Liver (tissue), 8 donors: ENCODE measurements at regions not wholly inside any gene's neighbourhood (a gene's known extent, or its start where the extent isn't known, plus 50 kb on each side); places are given as distances from the start of the nearest gene placed in this dataset.

Experiments used
- DNase-seq: peaks from one replicate; pipeline ENCODE4 v3.0.0-alpha.2; 2017; ENCODE audit warnings: low spot score
- H3K27ac ChIP-seq, 2 donors: one replicate each; pipeline ENCODE4 v1.7.0; 2013; ENCODE audit warnings: inconsistent platforms in 2 of 2, low read length in 2 of 2, control low read depth in 1 of 2, low read depth in 1 of 2, mild to moderate bottlenecking in 1 of 2
- H3K27me3 ChIP-seq, 4 donors: one replicate each; pipeline versions ENCODE4 v1.6.1 to v1.7.0; 2013; ENCODE audit warnings: low read length in 3 of 4, inconsistent platforms in 1 of 4, mild to moderate bottlenecking in 1 of 4, moderate library complexity in 1 of 4; ENCODE audit not compliant: control insufficient read depth in 4 of 4, insufficient read depth in 4 of 4
- H3K36me3 ChIP-seq, 4 donors: one replicate each; pipeline versions ENCODE4 v1.6.1 to v1.7.0; 2013; ENCODE audit warnings: low read length in 3 of 4, mild to moderate bottlenecking in 3 of 4, low read depth in 1 of 4, moderate library complexity in 1 of 4; ENCODE audit not compliant: control insufficient read depth in 4 of 4, insufficient read depth in 3 of 4
- H3K4me1 ChIP-seq, 4 donors: one replicate each; pipeline versions ENCODE4 v1.6.1 to v1.7.0; 2013; ENCODE audit warnings: low read length in 3 of 4, mild to moderate bottlenecking in 3 of 4, moderate library complexity in 1 of 4; ENCODE audit not compliant: control insufficient read depth in 4 of 4, insufficient read depth in 4 of 4
- H3K4me3 ChIP-seq, 3 donors: one replicate each; pipeline versions ENCODE4 v1.6.1 to v1.7.0; 2013; ENCODE audit warnings: low read length in 3 of 3, control low read depth in 1 of 3, low read depth in 1 of 3, mild to moderate bottlenecking in 1 of 3
- H3K9ac ChIP-seq, 2 donors: one replicate each; pipeline ENCODE4 v1.7.0; 2013; ENCODE audit warnings: low read length in 2 of 2, mild to moderate bottlenecking in 2 of 2, moderate library complexity in 2 of 2, control low read depth in 1 of 2, low read depth in 1 of 2
- H3K9me3 ChIP-seq, 4 donors: one replicate each; pipeline versions ENCODE4 v1.6.1 to v1.7.0; 2013; ENCODE audit warnings: low read length in 3 of 4; ENCODE audit not compliant: control insufficient read depth in 4 of 4
- ATF3 ChIP-seq: IDR thresholded peaks from 2 replicates; pipeline ENCODE4 v1.6.1; 2016; ENCODE audit warnings: antibody characterized with exemption
- EGR1 ChIP-seq, 2 donors: IDR thresholded peaks; 2 replicates each; pipeline ENCODE4 v1.6.1; 2016 to 2018; ENCODE audit warnings: antibody characterized with exemption in 2 of 2, low read depth in 2 of 2
- FOXA1 ChIP-seq: IDR thresholded peaks from 2 replicates; pipeline ENCODE4 v1.6.1; 2016; ENCODE audit warnings: antibody characterized with exemption
- FOXA2 ChIP-seq: IDR thresholded peaks from 2 replicates; pipeline ENCODE4 v1.6.1; 2016; ENCODE audit warnings: antibody characterized with exemption
- GABPA ChIP-seq, 2 donors: IDR thresholded peaks in 1 of 2; conservative IDR thresholded peaks in 1 of 2; 2 replicates each; pipeline ENCODE4 v1.6.1; 2016; ENCODE audit warnings: antibody characterized with exemption in 2 of 2, mild to moderate bottlenecking in 1 of 2, moderate library complexity in 1 of 2
- HNF4A ChIP-seq, 2 donors: conservative IDR thresholded peaks; 2 replicates each; pipeline ENCODE4 v1.6.1; 2016; ENCODE audit warnings: antibody characterized with exemption in 2 of 2, mild to moderate bottlenecking in 2 of 2
- HNF4G ChIP-seq: IDR thresholded peaks from 2 replicates; pipeline ENCODE4 v1.6.1; 2016; ENCODE audit warnings: antibody characterized with exemption
- JUND ChIP-seq, 2 donors: IDR thresholded peaks; 2 replicates each; pipeline ENCODE4 v1.6.1; 2016; ENCODE audit warnings: antibody characterized with exemption in 2 of 2
- NR2F2 ChIP-seq: IDR thresholded peaks from 2 replicates; pipeline ENCODE4 v1.6.1; 2016; ENCODE audit warnings: antibody characterized with exemption
- RAD21 ChIP-seq, 2 donors: IDR thresholded peaks; 2 replicates each; pipeline ENCODE4 v1.6.1; 2016; ENCODE audit warnings: antibody characterized with exemption in 2 of 2, mild to moderate bottlenecking in 2 of 2
- RXRA ChIP-seq, 2 donors: IDR thresholded peaks; 2 replicates each; pipeline ENCODE4 v1.6.1; 2017 to 2018; ENCODE audit warnings: antibody characterized with exemption in 2 of 2, mild to moderate bottlenecking in 1 of 2
- SP1 ChIP-seq: IDR thresholded peaks from 2 replicates; pipeline ENCODE4 v1.6.1; 2018; ENCODE audit warnings: antibody characterized with exemption, mild to moderate bottlenecking
- TAF1 ChIP-seq: conservative IDR thresholded peaks from 2 replicates; pipeline ENCODE4 v1.6.1; 2016; ENCODE audit warnings: antibody characterized with exemption, mild to moderate bottlenecking
- YY1 ChIP-seq: IDR thresholded peaks from 2 replicates; pipeline ENCODE4 v1.6.1; 2016; ENCODE audit warnings: antibody characterized with exemption, mild to moderate bottlenecking
- WGBS: extraction: QIAGEN DNeasy Blood & Tissue Kit; methylation state at CpG from one replicate; pipeline ENCODE4 v1.1.7; 2013; 5-methylcytosine and 5-hydroxymethylcytosine counted together
- TF ChIP-seq, protein P1 (sequence below): IDR thresholded peaks from 2 replicates; pipeline ENCODE4 v1.6.1; 2016; ENCODE audit warnings: antibody characterized with exemption
- TF ChIP-seq, protein P2 (sequence below): IDR thresholded peaks from 2 replicates; pipeline ENCODE4 v1.6.1; 2016; ENCODE audit warnings: antibody characterized with exemption, mild to moderate bottlenecking
- TF ChIP-seq, protein P3 (sequence below): IDR thresholded peaks from 2 replicates; pipeline ENCODE4 v1.6.1; 2016; ENCODE audit warnings: antibody characterized with exemption
- TF ChIP-seq, protein P4 (sequence below): fragments of 150-350 bp; IDR thresholded peaks from 2 replicates; pipeline ENCODE4 v1.5.1; 2017; ENCODE audit warnings: improper control_type of control experiment, low read depth, low read length; ENCODE audit not compliant: missing input control
- donor health status: healthy.
- donor health status: healthy.
- donor health status: healthy.
- donor health status: healthy.
- donor health status: healthy.

GRCh38 chr3:3726549-3726948, 72.7 kb upstream of the LRRN1 start:
- WGBS: 70% methylated on average over 5 of the region's 5 CpGs
- DNase-seq: no peak
- H3K9me3 ChIP-seq: no peaks in the 10 kb centered on the region
- H3K4me1 ChIP-seq: no peaks in the 10 kb centered on the region
- no peak overlapping the region for H3K9ac ChIP-seq
- H3K27me3 ChIP-seq: no peaks in the 10 kb centered on the region
- no peak for TF ChIP-seq EGR1 (IDR thresholded peaks at IDR 0.05; ENCODE audit: low read depth in 2 of 2)
- no peak for TF ChIP-seq HNF4A (conservative IDR thresholded peaks at IDR 0.05)
- no peak for TF ChIP-seq JUND (IDR thresholded peaks at IDR 0.05)
- TF ChIP-seq GABPA (IDR thresholded peaks at IDR 0.05 in 1 of 2, conservative IDR thresholded peaks at IDR 0.05 in 1 of 2): no peak
- no peak for TF ChIP-seq RXRA (IDR thresholded peaks at IDR 0.05)
- no peak for TF ChIP-seq SP1
- TF ChIP-seq, protein P1, sequence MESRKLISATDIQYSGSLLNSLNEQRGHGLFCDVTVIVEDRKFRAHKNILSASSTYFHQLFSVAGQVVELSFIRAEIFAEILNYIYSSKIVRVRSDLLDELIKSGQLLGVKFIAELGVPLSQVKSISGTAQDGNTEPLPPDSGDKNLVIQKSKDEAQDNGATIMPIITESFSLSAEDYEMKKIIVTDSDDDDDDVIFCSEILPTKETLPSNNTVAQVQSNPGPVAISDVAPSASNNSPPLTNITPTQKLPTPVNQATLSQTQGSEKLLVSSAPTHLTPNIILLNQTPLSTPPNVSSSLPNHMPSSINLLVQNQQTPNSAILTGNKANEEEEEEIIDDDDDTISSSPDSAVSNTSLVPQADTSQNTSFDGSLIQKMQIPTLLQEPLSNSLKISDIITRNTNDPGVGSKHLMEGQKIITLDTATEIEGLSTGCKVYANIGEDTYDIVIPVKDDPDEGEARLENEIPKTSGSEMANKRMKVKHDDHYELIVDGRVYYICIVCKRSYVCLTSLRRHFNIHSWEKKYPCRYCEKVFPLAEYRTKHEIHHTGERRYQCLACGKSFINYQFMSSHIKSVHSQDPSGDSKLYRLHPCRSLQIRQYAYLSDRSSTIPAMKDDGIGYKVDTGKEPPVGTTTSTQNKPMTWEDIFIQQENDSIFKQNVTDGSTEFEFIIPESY: no peak
- TF ChIP-seq FOXA2: no peak
- TF ChIP-seq HNF4G: no peak
- no peak for TF ChIP-seq TAF1
- TF ChIP-seq, protein P2, sequence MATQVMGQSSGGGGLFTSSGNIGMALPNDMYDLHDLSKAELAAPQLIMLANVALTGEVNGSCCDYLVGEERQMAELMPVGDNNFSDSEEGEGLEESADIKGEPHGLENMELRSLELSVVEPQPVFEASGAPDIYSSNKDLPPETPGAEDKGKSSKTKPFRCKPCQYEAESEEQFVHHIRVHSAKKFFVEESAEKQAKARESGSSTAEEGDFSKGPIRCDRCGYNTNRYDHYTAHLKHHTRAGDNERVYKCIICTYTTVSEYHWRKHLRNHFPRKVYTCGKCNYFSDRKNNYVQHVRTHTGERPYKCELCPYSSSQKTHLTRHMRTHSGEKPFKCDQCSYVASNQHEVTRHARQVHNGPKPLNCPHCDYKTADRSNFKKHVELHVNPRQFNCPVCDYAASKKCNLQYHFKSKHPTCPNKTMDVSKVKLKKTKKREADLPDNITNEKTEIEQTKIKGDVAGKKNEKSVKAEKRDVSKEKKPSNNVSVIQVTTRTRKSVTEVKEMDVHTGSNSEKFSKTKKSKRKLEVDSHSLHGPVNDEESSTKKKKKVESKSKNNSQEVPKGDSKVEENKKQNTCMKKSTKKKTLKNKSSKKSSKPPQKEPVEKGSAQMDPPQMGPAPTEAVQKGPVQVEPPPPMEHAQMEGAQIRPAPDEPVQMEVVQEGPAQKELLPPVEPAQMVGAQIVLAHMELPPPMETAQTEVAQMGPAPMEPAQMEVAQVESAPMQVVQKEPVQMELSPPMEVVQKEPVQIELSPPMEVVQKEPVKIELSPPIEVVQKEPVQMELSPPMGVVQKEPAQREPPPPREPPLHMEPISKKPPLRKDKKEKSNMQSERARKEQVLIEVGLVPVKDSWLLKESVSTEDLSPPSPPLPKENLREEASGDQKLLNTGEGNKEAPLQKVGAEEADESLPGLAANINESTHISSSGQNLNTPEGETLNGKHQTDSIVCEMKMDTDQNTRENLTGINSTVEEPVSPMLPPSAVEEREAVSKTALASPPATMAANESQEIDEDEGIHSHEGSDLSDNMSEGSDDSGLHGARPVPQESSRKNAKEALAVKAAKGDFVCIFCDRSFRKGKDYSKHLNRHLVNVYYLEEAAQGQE: no peak
- TF ChIP-seq, protein P3, sequence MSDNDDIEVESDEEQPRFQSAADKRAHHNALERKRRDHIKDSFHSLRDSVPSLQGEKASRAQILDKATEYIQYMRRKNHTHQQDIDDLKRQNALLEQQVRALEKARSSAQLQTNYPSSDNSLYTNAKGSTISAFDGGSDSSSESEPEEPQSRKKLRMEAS: no peak
- no peak for TF ChIP-seq YY1
- TF ChIP-seq ATF3: no peak
- TF ChIP-seq, protein P4, sequence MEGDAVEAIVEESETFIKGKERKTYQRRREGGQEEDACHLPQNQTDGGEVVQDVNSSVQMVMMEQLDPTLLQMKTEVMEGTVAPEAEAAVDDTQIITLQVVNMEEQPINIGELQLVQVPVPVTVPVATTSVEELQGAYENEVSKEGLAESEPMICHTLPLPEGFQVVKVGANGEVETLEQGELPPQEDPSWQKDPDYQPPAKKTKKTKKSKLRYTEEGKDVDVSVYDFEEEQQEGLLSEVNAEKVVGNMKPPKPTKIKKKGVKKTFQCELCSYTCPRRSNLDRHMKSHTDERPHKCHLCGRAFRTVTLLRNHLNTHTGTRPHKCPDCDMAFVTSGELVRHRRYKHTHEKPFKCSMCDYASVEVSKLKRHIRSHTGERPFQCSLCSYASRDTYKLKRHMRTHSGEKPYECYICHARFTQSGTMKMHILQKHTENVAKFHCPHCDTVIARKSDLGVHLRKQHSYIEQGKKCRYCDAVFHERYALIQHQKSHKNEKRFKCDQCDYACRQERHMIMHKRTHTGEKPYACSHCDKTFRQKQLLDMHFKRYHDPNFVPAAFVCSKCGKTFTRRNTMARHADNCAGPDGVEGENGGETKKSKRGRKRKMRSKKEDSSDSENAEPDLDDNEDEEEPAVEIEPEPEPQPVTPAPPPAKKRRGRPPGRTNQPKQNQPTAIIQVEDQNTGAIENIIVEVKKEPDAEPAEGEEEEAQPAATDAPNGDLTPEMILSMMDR: no peak
- TF ChIP-seq NR2F2: no peak
- TF ChIP-seq RAD21 (IDR thresholded peaks at IDR 0.05): no peak
- no peak for TF ChIP-seq FOXA1
- no peak overlapping the region for H3K4me3 ChIP-seq
- no peak overlapping the region for H3K27ac ChIP-seq
- no peaks in the 10 kb centered on the region for H3K36me3 ChIP-seq

DNA sequence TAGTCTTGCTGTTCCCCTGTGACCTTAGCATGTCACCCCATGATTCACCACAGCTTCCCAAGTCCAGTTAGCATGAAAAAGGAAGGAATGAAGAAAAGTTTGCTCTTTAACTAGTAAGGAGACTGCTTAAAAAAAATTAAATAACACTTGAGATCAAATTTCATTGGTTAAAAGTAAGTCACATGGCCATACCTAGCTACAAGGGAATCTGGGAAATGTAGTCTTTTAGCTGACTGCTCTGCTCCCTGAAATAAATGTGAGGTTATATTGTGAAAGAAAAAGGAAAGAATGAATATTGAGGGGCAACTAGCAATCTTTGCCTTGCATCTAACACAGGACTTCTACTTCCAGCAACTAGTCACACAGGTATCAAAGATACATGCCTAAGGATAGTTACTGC, 84.7 kb upstream of the LRRN1 start:
- no peak for TF ChIP-seq HNF4G
- TF ChIP-seq, protein P2: no peak
- no peak for TF ChIP-seq FOXA2
- no peak for TF ChIP-seq NR2F2
- no peak overlapping the region for H3K9ac ChIP-seq
- H3K4me3 ChIP-seq: no peak overlapping the region
- H3K9me3 ChIP-seq: no peaks in the 10 kb centered on the region
- no peaks in the 10 kb centered on the region for H3K36me3 ChIP-seq
- no peaks in the 10 kb centered on the region for H3K27me3 ChIP-seq
- no peak for DNase-seq
- no peak overlapping the region for H3K27ac ChIP-seq
- H3K4me1 ChIP-seq: no peaks in the 10 kb centered on the region
